ENCODE measurements at regions not wholly inside any gene's neighbourhood (a gene's known extent, or its start where the extent isn't known, plus 50 kb on each side); places are given as distances from the start of the nearest gene placed in this dataset.
"Not testable (repeated sequence)": the region's sequence is repeated elsewhere in the genome, so short reads cannot be mapped to it uniquely, and the experiment has no call there.

DNA sequence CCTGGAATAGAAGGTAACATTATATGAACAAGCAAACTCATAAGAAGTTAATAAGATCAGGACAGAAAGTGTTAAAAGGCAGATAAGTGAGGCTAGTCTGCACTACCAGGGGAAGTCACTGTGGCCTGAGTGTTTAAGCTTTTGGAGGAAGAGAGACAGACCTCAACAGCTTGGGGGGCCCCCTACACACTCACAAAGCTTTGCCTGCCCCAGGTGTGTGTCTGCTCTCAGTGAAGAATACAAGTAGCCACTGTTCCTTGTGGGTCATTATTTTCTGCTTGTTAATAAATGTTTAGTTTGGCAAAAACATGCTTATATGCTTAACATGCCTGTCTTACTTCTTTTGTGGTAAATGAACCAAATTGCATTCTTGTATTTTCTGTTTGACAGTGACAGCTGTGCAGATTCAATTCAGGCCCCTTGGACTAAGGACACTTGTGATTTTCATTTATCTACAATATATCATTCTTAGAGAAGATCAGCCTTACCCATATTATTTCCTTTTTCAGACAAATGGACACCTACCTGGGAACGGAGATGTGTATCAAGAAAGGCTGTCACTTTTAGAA, 50.7 kb upstream of the C12orf71 start:
- DNase-seq (ENCODE audit: low read depth), result no peak

DNA sequence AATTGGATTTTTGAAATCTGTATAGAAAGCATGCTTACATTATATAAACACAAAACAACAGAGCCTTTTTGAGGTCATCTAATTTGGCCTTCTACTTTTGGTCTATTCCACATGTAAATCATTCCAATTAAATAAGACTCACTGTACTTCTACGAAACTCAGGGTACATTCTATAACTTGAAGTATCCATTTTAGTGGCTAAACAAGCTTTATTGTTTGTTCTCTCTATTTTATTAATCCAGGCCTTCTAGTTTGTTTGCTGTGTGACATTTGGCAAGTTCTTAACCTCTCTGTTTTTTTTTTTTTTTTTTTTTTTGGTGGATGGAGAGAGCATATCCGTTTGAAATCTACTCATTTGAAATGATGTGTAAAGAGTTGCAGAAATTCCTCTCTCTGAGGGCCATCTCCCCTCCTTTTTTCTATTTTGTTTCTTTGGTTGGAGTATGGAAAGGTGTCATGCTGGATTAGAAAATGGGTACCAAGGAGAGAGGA, 58.1 kb upstream of the C12orf71 start:
- DNase-seq (ENCODE audit: low read depth), result no peak

DNA sequence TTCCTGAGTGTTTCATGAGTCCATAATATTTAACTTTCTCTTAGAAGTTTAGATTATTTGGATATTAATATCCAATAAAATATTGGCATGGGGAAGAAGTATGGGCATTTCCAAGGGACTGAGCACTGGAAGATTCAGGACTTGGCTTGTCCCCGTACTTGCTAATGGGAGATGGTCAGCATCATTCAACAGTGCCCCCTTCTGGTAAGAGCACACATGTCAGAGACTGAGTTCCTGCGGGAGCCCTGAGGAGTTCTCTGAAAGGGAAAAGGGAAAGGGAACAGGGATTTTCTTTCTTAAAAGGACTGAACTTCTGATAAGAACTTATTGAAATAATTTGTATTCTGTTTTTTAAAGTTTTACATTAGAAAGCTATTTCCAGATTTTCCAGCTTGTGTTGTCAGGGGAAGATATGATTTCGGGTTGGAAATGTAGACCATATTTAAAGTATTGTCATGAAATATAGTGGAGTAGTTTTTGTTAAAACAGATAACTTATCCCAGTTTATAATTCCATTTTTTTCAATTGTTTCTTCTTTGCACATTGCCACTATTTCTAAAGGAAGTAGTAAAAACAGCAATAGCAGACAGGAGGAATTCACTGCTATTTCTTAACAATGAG, 59.8 kb upstream of the C12orf71 start:
- DNase-seq (ENCODE audit: low read depth), result peak; percentile 16

DNA sequence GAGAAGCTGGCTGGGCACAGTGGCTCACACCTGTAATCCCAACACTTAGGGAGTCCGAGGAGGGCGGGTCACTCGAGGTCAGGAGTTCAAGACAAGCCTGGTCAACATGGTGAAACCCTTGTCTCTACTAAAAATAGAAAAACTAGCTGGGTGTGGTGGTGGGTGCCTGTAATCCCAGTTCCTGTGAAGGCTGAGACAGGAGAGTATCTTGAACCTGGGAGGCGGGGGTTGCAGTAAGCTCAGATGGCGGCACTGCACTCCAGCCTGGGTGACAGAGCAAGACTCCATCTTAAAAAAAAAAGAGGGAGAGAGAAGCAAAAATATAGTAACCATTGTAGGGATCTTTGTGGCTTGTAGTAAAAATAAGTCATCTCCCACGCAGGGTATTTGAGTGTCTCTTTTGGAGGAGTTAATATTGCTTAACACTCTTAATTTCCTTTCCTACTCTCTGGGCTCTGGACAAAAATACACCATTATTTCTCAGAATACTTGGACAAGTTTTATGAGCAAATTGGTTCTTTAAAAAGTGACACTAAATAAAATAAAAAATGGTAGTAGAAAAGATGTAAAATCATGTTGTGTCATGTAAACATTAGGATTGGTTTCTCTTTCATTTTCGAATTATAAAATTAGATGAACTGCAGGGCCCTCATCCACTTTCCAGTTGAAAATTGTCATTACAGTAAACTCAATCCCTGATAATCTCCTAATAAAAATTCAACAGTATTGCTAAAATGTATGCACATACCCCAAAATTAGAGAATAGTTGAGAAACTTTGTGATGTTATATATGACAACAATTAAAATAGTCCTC, 61.1 kb upstream of the C12orf71 start:
- no peak for DNase-seq (ENCODE audit: low read depth)

DNA sequence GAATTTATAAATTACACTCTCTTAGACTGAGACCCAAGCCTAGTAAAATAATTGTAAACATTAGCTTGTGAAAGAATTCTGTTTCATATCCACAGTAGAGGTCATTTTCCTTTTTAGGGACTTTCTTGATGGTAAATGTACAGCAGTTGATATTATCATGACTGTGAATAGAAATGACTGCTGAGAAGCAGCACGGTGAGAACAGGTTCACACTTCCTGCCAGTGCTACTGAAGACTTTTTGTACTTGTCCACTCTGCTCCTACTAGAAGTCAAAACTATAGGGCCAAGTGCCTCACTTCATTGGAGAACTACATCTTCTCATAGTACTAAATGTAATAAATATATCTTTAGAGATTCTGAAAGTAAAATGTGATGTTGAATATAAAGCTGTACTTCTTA, 63.3 kb upstream of the C12orf71 start:
- DNase-seq (ENCODE audit: low read depth), result not testable (repeated sequence)

DNA sequence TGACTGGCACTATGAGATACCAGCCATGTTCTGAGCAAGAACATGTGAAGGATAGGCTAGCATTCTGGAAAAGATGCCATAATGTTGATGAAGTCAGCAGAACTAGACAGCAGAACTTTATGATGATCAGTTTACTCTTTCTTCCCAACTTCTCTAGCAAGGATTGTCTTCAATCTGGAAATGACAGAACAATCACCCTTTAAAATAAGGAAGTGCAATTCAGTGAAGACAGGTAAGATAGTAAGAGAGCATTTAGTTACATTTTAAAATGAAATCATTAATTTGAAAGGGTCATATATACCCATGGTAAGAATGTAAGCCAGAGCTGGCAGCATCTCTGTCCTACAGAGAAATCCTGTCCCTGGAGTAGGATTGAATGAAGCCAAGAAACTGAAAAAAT, 66.0 kb upstream of the C12orf71 start:
- no peak for DNase-seq (ENCODE audit: low read depth)

DNA sequence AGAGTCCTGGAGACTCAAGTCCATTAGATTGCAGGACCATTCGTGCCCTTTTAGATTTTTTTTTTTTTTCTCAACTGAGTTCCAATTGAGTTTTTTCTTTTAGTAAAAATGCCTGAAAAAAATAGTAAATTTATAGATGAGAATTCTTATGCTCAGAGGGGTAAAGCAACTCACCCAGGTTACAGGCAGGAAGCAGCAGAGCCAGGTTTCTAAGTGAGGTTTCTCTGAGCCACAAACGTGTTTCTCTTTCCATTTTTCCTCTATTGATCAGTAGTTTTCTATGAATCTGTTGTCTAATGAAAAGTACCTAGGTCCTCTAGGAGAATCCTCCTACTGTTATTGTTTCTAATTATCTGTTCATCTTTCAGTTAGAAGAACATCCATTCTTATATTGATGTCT, 66.4 kb upstream of the C12orf71 start:
- DNase-seq (ENCODE audit: low read depth), result no peak

DNA sequence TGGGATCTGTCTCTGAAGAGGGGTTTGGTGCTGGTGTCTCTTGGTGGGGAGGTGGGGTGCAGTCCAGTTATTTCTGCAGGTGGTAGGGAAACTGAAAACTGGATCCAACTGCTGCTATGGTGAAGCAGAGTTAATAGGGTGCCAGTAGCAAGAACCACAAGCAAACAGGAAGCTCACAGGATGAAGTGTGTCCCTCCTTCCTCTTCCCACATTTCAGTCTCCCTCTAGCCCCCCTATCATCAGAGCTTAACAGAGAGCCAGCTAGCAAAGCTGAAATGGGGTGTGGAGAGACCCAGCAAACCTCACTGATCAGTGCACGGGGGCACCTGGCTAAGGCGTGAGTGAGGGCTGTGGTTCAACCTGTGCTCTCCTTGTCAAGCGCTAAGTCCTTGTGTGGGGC, 69.1 kb upstream of the C12orf71 start:
- DNase-seq (ENCODE audit: low read depth), result no peak

DNA sequence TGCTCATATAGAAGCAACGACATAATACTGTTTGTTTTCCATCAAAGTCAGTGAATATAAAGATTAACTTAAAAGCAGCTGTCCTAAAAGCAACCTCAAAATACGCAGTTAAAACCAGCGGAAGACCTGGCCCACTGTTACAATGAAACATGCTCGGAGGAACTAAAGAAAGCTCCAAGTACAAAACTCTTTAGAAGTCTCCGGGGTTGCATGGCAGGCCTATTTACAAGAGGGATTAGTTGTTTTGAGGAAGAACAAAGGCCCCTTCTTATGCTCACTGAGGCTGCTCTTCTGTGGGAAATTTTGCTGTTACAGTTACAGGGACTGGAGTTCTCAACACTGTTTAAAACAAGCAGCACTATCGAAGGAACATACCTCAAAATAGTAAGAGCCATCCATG, 75.9 kb upstream of the C12orf71 start:
- DNase-seq (ENCODE audit: low read depth), result no peak

DNA sequence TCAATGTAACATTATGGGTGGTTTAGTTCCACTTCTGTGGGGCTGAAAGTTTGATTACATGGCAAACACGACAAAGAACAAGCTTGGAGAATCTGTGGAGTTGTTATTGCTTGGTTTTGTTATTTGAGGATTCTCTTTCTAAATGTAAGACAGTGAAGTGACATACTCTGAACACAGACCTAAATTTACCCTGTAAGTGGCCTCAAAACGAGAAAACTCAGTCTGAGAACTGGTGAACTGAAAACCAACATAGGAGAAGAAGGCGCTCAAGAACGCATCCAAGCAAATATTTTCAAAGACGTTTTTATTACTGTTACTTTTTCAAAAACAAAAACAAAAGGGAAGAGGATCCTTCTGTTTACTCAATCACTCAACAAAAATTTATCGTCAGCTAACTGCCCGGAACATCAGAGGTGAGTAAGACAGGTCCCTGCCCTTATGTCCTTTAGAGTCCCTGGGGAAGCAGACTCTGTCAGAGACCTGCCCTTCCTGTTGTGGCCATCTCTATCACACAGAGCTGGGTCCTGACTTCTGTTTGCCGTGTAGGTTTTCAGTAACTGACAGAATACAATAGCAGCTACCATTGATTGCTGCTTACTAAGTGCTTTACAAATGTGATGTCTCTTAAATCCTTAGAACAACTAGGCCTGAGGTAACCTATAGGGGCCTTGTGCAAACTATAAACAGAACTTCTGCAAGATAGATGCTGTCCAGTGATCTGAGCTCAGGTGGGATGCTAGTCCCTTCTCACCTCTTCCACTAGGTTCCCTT, 79.3 kb upstream of the C12orf71 start:
- no peak for DNase-seq (ENCODE audit: low read depth)

DNA sequence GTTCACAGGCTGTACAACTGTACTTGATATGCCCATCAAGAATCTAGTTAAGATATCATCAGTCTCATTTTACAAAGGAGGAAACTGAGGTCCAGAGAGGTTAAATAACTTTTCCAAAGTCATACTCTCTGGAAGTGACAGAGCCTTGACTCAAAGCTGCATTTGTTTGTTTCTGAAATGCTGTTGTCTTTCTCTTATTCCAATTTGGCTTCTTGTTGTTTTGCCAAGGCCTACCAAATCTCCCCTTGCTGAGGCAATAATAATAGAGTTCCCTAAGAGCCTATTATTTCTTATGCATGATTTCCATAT, 79.8 kb upstream of the C12orf71 start:
- DNase-seq (ENCODE audit: low read depth), result no peak

DNA sequence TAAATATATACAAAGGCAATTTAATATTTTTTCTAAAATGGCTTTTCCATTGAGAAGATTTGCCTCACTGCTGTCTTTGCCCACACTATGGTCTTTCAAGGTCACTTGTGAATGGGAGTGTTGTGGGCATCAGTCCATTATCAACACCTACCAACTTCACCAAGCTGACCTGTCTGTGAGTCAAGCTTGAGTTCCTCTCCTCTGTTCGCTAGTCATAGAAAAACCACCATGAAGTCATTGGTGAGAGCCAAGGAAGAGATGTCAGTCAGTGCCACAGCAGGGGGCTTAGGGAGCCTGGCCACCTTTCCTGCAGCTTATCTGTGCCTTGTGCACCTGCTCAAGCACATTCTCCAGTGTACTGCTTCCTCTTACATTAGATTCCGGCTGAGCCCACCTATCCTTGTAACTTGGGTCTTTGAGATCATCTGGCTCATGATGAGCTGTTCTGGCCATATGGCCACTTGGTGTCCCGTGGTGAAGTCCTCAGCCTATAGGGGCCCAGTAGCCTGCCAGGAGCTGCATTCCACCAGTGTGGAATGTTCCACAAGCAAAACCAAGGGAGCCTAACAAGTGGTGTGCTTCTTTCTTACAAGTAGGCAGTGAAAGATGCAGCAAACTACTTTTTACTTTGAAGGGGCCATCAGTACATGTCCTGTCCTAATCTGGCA, 80.8 kb upstream of the C12orf71 start:
- DNase-seq (ENCODE audit: low read depth), result no peak

DNA sequence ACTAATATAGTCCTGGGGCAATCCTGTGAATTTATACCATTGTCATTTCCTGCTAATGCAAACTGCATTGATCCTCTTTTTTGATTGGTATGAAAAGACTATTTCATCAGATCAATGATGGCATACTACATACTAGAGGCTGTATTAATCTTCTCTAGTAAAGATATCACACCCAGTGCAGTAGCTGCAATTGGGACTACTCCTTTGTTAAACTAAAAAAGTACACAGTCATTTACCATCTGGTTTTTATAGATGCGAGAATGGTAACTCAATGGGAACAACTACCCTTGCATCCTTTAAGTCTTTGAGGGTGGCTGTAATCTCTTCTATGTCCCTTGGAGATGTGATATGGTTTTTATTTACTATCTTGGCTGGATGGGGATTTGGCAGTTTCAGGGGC, 80.2 kb upstream of the STK38L start:
- no peak for DNase-seq (ENCODE audit: low read depth)

DNA sequence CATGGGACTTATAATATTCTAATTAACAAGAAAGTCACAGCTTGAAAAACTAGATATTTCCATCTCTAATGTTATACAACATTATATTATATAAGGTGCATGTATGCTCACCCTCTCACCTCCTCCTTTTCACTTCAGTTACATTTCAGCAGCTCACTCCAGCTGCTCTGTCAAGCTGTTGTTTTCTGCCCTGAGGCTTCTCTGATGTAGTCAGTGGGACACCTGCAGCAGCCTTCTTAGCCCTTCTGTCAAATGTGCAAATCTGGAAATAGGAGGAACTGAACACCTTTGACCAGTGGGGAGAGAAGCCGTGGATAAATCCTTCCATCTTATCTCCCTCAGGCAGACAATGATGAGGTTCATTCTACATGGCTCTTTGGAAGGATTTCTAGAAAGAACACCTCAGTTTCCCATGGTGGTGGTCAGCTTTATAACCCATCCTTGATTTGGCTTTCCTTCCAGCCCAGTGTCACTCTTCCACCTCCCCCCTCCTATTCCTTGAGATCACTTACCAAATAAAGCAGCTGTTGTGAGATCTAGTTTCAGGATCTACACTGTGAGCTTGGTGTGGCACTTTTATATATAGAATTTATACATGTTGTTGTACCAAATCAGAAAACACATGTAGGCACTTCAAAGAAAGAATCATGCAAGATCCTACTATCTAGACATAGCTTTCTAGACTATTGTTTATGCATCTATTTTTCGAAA, 79.6 kb upstream of the STK38L start:
- no peak for DNase-seq (ENCODE audit: low read depth)

DNA sequence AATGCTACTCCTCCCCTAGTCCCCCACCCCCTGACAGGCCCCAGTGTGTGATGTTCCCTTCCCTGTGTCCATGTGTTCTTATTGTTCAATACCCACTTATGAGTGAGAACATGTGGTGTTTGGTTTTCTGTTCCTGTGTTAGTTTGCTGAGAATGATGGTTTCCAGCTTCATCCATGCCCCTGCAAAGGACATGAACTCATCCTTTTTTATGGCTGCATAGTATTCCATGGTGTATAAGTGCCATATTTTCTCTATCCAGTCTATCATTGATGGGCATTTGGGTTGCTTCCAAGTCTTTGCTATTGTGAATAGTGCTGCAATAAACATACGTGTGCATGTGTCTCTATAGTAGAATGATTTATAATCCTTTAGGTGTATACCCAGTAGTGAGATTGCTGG, 78.1 kb upstream of the STK38L start:
- not testable (repeated sequence) for DNase-seq (ENCODE audit: low read depth)

DNA sequence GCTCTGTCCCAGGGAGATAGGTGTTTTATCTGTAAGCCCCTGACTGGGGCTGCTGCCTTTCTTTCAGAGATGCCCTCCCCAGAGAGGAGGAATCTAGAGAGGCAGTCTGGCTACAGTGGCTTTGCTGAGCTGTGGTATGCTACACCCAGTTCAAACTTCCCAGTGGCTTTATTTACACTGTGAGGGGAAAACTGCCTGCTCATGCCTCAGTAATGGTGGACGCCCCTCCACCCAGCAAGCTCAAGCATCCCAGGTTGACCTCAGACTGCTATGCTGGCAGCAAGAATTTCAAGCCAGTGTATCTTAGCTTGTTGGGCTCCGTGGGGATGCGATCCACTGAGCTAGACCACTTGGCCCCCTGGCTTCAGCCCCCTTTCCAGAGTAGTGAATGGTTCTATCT, 72.6 kb upstream of the STK38L start:
- DNase-seq (ENCODE audit: low read depth), result not testable (repeated sequence)

DNA sequence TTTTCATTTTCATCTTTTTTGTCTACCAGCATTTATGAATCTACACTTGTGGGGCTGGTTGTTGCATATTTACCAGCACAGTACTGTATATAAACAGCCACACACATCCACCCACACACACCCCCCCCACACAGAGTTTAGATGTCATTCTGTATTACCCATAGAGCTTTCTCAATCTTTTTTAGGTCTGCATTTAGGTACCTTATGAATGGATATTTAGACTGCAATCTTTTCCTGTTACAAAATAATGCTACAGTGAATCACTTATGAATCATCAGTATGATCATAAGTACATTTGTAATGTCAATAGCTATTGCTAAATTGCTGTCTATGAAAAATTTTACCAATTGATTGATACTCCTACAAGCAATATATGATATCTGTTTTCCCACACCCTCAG, 67.3 kb upstream of the STK38L start:
- no peak for DNase-seq (ENCODE audit: low read depth)

DNA sequence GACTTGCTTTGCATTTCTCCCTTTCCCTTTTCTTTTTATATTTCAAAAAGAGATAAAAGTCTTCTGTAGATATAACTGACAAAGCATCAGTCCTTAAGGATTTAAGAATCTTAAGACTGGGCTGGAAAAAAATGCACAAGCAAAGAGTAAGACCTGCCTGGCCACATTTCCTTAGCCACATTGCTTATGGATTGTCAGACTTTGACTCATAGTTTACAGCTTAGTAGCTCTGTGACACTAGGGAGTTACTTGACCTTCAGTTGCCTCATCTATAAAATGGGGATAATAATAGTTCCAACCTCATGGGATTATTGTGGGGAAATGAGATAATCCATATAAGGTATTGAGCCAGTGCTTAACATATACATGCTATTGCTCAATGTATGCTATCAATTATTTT, 66.4 kb upstream of the STK38L start:
- no peak for DNase-seq (ENCODE audit: low read depth)

DNA sequence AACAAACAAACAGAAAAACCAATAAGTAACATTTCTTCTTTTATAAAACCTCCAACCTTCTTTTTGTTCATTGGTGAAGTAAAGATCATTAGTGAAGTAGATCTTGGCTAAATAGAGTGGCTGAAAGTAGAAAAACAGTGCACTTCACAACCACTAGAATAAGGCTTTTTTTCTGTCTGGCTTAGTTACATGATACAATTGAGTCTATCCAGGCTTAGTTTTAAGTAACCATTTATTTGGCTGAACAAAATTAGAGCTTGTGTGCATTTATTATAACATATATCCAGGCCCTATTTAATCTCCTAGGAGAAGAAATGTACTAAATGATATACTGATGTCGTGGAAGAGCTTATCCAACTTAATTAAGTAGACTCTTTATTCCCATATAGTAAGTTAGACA, 65.8 kb upstream of the STK38L start:
- no peak for DNase-seq (ENCODE audit: low read depth)

DNA sequence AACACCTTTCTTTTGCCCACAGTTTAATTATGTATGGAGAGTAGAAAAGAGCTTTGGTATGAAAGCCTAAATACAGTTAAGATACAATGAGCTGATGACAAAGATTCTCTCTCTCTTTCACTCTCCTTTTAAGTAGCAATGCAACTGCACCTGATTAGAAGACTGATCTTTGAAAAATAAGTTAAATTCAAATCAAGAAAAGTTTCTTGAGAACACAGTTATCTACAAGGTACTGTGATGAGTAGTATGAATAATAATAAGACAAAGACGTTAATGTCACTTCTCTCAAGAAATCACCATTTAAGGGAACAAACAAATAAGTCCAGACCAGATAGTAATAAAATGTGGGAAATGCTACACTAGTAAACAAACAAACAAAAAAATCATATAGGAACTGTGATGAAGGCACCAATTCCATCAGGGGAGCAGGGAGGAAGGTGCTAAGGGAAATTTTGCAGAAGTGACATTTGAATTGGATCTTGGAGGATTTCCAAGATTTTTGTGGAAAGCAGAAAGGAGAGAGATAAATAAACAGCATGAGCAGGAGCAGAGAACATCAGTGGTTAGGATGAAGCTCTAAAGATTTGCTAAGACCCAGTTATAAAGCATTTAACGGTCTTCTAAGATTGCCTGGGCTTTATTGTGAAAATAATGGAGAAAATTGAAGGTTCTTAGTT, 65.2 kb upstream of the STK38L start:
- DNase-seq (ENCODE audit: low read depth), result no peak

Data from T follicular helper cell (primary cell).